ENCODE measurements at regions not wholly inside any gene's neighbourhood (a gene's known extent, or its start where the extent isn't known, plus 50 kb on each side); places are given as distances from the start of the nearest gene placed in this dataset.
"Not testable (repeated sequence)": the region's sequence is repeated elsewhere in the genome, so short reads cannot be mapped to it uniquely, and the experiment has no call there.

DNA sequence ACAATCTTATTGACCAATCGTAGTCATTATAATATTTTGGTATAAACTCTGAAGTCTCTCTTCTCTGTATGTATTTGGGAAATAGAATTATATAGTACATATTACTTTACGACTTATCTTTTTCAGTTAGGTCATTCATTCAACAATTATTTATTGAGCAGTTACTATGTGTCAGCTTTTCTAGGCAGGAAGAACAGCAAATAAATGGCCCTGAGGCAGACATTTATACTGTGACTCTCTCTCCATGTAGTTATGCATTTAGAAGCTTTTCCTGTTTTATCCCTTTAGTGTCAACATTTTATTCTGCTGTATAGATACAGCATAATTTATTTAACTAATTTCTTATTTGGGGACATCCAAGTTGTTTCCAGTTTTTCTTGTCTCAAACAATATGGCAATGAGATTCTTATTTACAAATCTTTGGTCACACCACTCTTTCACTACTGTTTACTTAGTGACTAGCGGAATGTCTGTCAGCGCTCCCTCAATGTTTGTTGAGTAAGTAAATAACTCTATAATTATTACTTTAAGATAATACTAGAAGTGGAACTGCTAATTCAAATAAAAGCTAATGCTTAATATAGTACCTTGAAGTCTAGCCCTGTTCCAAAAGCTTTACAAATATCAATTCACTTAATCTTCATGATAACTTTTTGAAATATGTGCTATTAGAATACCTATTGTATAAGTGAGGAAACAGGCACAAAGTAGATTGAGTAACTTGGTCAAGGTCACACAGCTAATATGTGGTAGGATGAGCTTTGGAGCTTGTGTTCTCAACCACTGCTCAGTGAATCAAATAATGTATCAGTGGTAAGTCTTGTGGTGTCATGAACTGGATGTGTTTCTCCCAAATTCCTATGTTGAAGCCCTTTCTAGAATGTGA lies 465.6 kb downstream of the SIPA1L2 start:
- no peaks in the 10 kb centered on the region for H3K9me3 Mint-ChIP-seq (ENCODE audit: low read depth)
- ATAC-seq (no peak), DNase-seq (no peak)
- no peak overlapping the region for H3K27ac Mint-ChIP-seq
- no peaks in the 10 kb centered on the region for H3K27me3 Mint-ChIP-seq
- H3K4me1 Mint-ChIP-seq: no peaks in the 10 kb centered on the region
- CTCF ChIA-PET: no interaction called here
- H3K4me3 Mint-ChIP-seq: no peak overlapping the region
- no peaks in the 10 kb centered on the region for H3K36me3 Mint-ChIP-seq

DNA sequence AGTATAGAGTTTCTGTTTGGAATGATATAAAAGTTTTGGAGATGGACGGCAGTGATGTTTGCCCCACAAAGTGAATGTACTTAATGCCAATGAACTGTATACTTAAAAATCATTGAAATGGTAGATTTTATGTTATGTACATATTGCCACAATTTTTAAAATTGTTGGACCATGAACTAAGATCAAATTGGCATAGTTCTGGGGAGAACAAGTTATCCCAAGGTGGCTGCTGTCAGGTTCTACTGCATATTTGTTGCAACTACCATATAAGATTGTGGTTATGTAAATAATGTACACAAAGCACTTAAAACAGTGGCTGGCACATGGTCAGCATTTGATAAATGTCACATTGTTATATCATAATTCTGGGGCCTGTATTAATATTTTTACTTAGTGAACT lies 466.4 kb downstream of the SIPA1L2 start:
- ATAC-seq (no peak), DNase-seq (no peak)
- H3K27ac Mint-ChIP-seq: no peak overlapping the region
- no peaks in the 10 kb centered on the region for H3K27me3 Mint-ChIP-seq
- no peaks in the 10 kb centered on the region for H3K36me3 Mint-ChIP-seq
- H3K9me3 Mint-ChIP-seq (ENCODE audit: low read depth): no peaks in the 10 kb centered on the region
- no peak overlapping the region for H3K4me3 Mint-ChIP-seq
- CTCF ChIA-PET: no interaction called here
- H3K4me1 Mint-ChIP-seq: no peaks in the 10 kb centered on the region

DNA sequence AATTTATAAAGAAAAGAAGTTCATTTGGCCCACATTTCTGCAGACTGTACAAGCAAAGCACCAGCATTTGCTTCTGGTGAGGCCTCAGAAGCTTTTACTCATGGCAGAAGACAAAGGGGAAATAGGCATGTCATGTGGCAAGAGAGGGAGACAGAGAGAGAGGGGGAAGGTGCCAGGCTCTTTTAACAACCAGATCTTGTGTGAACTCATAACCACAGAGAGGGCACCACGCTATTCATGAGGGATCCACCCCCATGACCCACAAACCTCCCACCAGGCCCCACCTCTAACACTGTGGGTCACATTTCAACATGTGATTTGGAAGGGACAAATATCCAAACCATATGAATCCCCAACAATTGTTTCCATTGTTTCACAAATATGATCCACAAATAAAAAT lies 467.9 kb downstream of the SIPA1L2 start:
- Mint-ChIP-seq H3K4me3 (no peak overlapping the region), H3K27me3 (no peaks in the 10 kb centered on the region), H3K9me3 (ENCODE audit: low read depth) (no peaks in the 10 kb centered on the region), H3K4me1 (no peaks in the 10 kb centered on the region), H3K36me3 (no peaks in the 10 kb centered on the region), H3K27ac (no peak overlapping the region)
- ATAC-seq: no peak
- CTCF ChIA-PET: no interaction called here
- DNase-seq: no peak

DNA sequence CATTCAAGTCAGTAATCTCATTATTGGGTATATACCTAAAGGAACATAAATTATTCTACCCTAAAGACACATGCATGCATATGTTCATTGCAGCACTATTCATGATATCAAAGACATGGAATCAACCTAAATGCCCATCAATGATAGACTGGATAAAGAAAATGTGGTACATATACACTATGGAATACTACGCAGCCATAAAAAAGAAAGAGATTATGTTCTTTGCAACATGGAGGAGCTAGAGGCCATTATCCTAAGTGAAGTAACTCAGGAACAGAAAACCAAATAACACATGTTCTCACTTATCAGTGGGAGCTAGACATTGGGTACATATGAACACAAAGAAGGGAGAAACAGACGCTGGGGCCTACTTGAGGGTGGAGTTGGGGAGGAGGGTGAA lies 471.4 kb downstream of the SIPA1L2 start:
- H3K27ac Mint-ChIP-seq; H3K27me3 Mint-ChIP-seq; H3K36me3 Mint-ChIP-seq; H3K4me3 Mint-ChIP-seq; ATAC-seq; H3K4me1 Mint-ChIP-seq; H3K9me3 Mint-ChIP-seq (ENCODE audit: low read depth); DNase-seq; CTCF ChIA-PET: not testable (repeated sequence)

DNA sequence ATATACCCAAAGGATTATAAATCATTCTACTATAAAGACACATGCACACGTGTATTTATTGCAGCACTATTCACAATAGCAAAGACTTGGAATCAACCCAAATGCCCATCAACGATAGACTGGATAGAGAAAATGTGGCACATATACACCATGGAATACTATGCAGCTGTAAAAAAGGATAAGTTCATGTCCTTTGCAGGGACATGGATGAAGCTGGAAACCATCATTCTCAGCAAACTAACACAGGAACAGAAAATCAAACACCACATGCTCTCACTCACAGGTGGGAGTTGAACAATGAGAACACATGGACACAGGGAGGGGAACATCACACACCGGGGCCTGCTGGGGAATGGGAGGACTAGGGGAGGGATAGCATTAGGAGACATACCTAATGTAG lies 473.9 kb downstream of the SIPA1L2 start:
- not testable (repeated sequence) for H3K9me3 Mint-ChIP-seq (ENCODE audit: low read depth); ATAC-seq; H3K27me3 Mint-ChIP-seq

DNA sequence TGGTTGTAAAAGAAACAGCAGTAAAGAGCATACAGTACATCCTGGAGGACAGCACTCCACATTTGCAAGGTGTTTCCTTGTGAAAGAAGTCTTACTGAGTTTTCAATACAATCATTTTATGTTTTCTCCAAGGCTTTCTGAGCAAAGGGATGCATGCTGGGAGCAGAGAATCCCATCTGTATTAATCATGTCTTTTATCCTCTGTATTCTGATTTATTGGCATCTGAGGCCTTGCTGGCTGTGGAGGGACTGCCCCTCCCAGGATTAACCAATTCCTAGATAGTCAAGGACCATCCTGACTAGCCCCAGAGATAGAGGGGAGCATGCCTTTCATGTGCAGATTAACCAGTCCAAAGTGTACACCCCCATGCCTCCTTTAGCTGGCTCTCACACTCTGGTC lies 476.3 kb downstream of the SIPA1L2 start:
- Mint-ChIP-seq H3K27me3 (no peaks in the 10 kb centered on the region), H3K9me3 (ENCODE audit: low read depth) (no peaks in the 10 kb centered on the region), H3K36me3 (no peaks in the 10 kb centered on the region), H3K27ac (no peak overlapping the region), H3K4me1 (no peaks in the 10 kb centered on the region), H3K4me3 (no peak overlapping the region)
- DNase-seq (no peak), ATAC-seq (no peak)
- CTCF ChIA-PET: no interaction called here

More for the DNA sequence above, 473.9 kb downstream of the SIPA1L2 start:
- DNase-seq, H3K27ac Mint-ChIP-seq, CTCF ChIA-PET, H3K4me3 Mint-ChIP-seq, H3K36me3 Mint-ChIP-seq, H3K4me1 Mint-ChIP-seq: not testable (repeated sequence)

DNA sequence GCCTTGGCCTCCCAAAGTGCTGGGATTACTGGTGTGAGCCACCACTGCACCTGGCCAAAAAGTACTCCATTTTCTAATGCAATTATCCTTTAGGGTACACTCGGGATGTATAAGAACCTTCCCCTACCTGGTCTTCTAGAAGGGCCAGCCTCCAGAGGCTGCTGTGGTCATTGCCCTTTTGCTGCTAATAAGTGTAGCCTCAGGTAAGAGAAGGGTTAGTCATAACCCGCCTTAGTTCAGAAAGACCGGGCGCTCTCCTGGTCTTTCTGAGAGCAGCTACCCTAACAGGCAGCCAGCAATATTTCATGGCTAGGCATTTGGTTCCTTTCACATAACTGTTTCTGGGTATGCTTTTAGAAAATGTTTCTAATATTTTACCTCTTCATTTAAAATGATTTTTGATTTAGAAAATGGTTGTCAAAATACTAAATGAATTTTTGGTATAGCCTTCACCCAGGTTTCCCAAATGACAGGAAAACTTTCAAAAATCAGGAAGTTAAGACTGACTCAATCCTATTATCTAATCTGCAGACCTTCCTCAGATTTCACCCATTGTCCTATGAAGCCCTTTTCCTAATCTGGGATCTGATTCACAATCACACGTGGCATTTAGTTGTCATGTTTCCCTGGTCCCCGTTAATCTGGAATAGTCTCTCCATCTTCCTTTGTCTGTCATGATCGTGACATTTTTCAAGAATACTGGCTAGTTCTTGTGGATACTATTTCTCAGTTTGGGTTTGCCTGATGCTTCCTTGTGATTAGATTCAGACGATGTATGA lies 479.0 kb downstream of the SIPA1L2 start:
- no peak overlapping the region for H3K4me3 Mint-ChIP-seq
- H3K9me3 Mint-ChIP-seq (ENCODE audit: low read depth): no peaks in the 10 kb centered on the region
- peaks cover 9% of the 10 kb centered on the region for H3K27me3 Mint-ChIP-seq
- ATAC-seq: no peak
- H3K4me1 Mint-ChIP-seq: no peaks in the 10 kb centered on the region
- H3K36me3 Mint-ChIP-seq: no peaks in the 10 kb centered on the region
- no peak for DNase-seq
- H3K27ac Mint-ChIP-seq: no peak overlapping the region
- CTCF ChIA-PET: interaction anchor here (1.4 kb wide), 1 partner anchor 21 kb away, joined by 3 read pairs; no protein-coding TSS in a partner anchor

DNA sequence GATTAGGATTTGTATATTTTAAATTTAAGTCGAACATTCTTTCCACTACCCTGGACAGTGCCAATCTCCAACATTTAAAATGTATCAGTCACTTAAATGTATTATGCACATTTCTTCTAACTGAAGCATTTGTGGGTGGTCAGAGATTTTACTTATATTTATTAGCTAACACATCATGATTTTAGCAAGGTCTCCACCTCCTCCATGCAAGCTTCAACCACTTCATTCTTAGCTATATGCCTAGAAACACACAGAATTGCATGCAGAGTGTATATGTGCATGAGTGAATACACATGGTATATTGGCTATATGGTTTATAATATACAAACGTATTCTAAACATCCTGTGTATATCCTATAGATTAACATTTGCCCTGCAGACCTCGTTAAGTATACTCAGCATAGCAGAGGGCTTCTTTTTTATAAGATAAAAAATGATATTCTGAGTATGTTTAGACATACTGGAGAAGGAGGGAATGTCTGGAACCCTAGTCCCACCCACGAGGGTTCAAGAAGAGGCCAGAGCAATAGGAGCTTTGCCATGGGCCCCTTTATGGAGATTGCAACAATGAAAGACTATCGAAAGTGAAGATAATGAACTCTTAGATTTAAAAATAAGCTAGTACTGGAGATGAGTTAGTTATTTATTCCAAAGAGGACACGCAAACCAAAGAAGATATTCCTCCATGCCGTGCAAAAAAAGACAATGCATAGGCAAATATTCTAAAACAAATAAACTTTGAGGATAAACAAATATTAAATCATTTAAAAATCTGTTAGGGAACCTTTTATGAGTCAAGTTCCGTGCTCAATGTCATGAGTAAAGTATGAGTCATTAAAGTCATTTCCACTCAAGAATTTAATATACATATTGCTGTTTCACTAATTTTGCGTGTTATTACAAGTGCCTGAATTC lies 480.4 kb downstream of the SIPA1L2 start:
- ATAC-seq (no peak), DNase-seq (no peak)
- no peaks in the 10 kb centered on the region for H3K9me3 Mint-ChIP-seq (ENCODE audit: low read depth)
- peaks cover 9% of the 10 kb centered on the region for H3K27me3 Mint-ChIP-seq
- CTCF ChIA-PET: interaction anchor here (1.4 kb wide), 1 partner anchor 22 kb away, joined by 3 read pairs; no protein-coding TSS in a partner anchor
- no peaks in the 10 kb centered on the region for H3K4me1 Mint-ChIP-seq
- no peak overlapping the region for H3K4me3 Mint-ChIP-seq
- H3K27ac Mint-ChIP-seq: no peak overlapping the region
- no peaks in the 10 kb centered on the region for H3K36me3 Mint-ChIP-seq

DNA sequence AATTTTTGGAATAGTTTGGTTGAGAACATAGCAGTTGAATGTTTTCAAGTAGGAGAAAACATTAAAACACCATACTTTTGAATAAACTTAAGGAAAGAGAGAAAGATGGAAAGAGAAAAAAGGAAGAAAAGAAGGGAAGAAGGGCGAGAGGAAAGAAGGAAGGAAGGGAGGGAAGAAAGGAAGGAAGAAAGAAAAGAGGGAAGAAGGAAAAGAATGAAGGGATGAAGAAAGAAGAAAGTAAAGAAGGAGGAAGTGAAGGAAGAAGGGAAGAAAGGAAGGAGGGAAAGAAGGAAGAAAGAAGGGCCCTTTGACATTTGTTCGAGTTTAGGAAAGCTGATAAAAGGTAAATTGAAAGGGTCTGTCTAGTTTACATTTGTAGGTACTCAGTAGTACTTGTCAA lies 482.7 kb downstream of the SIPA1L2 start:
- H3K36me3 Mint-ChIP-seq: no peaks in the 10 kb centered on the region
- CTCF ChIA-PET: interaction anchor here (1.3 kb wide), 1 partner anchor 15 kb away, joined by 3 read pairs; no protein-coding TSS in a partner anchor
- no peak for ATAC-seq

DNA sequence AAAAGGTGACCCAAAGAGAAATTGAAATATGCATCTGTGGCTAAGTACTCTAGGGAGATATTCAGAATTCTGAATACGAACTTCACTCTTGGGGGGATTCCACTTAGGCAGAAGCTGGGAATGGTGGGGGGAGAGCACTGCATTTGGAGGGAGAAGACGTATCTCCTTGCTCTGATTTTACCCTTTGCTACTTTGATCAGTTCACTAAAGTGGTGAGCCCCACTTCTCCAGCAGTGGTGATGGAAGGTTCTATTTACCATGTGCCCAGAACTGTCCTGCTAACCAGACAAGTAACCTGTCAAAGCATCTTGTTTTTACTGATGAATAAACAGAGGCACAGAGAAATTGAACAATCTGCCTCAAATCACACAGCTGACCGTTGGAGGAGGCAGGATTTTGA lies 483.4 kb downstream of the SIPA1L2 start:
- no peaks in the 10 kb centered on the region for H3K36me3 Mint-ChIP-seq
- ATAC-seq (no peak), DNase-seq (no peak)
- H3K9me3 Mint-ChIP-seq (ENCODE audit: low read depth): no peaks in the 10 kb centered on the region
- peaks cover 9% of the 10 kb centered on the region for H3K27me3 Mint-ChIP-seq
- H3K27ac Mint-ChIP-seq: no peak overlapping the region
- H3K4me1 Mint-ChIP-seq: no peaks in the 10 kb centered on the region
- CTCF ChIA-PET: no interaction called here
- H3K4me3 Mint-ChIP-seq: no peak overlapping the region

More for the DNA sequence above, 482.7 kb downstream of the SIPA1L2 start:
- Mint-ChIP-seq H3K4me3 (no peak overlapping the region), H3K9me3 (ENCODE audit: low read depth) (no peaks in the 10 kb centered on the region), H3K27me3 (peaks cover 9% of the 10 kb centered on the region), H3K27ac (no peak overlapping the region), H3K4me1 (no peaks in the 10 kb centered on the region)
- no peak for DNase-seq

DNA sequence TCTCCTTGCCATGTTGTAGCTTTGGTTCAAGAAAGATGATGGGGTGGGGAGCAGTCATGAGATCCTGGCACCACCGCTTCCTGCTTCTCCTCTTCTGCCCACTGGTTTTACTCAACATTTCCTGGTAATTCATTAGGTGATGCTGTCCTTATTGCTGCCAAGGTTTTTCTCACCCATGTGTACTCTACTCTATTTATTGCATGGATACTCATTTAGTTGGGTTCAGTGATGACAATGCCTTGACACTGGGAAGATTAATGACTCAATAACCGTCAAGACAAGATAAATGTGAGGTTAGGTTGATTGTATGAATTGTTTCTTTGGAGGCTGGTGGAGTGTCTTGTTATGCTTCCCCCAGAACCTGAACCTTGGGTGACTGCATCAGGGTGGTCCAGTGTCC lies 484.2 kb downstream of the SIPA1L2 start:
- Mint-ChIP-seq H3K27me3 (peaks cover 9% of the 10 kb centered on the region), H3K4me3 (no peak overlapping the region), H3K4me1 (no peaks in the 10 kb centered on the region), H3K9me3 (ENCODE audit: low read depth) (no peaks in the 10 kb centered on the region), H3K36me3 (no peaks in the 10 kb centered on the region), H3K27ac (no peak overlapping the region)
- ATAC-seq (no peak), DNase-seq (no peak)
- CTCF ChIA-PET: no interaction called here

DNA sequence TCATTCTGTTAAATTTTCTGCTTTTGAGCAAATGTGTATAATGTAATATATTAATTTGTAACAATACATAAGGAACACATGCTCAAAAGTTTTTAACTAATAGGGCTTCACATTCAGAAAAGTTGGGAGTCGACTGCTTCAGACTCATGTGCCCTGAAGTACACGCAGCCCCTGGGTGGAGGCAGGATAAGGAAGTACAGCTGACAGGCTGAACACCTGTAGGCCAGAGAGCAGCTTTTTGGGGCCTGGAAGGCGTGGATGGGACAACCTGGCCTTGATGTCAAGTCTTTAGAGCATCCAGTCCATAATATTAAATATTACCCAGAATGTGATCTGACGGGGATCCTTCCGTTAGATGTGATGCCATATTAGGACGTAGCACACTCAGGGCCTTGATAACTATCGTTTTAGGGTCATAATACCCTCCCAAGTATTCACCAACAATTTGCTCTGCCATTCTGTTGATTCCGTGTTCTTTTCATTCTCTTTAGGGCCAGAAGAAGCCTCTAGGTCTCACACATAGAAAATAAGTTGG lies 485.2 kb downstream of the SIPA1L2 start:
- ATAC-seq (no peak), DNase-seq (no peak)
- no peak overlapping the region for H3K4me3 Mint-ChIP-seq
- H3K27ac Mint-ChIP-seq: no peak overlapping the region
- CTCF ChIA-PET: no interaction called here
- no peaks in the 10 kb centered on the region for H3K36me3 Mint-ChIP-seq
- no peaks in the 10 kb centered on the region for H3K9me3 Mint-ChIP-seq (ENCODE audit: low read depth)
- peaks cover 9% of the 10 kb centered on the region for H3K27me3 Mint-ChIP-seq
- no peaks in the 10 kb centered on the region for H3K4me1 Mint-ChIP-seq

DNA sequence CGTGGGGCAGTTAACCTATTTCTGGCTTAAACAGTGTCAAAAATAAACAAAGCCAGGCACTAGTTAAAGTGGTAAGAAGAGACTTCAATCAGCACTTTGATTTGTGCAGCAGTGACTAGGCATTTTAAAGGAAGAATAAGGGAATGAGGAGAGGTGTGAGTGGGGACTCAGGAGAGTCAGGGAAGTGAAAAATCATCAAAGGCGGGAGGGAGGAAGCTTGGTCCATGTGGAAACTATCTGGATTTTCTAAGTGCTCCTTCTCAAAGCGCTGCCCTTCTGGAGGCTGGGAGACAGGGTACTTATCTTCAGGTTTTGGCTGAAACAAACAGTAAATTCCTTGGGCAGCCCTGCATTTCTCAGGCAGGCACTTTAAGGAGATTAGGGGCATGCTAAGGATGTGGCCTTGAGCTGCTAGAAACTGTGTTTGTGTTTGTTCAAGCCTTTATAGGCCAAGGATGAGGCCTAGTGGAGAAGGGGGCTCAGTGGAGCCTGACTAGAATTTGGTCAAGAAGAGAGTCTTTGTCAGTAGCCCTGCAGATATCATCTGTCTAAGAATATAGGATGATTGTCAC lies 486.5 kb downstream of the SIPA1L2 start:
- Mint-ChIP-seq H3K36me3 (no peaks in the 10 kb centered on the region), H3K27ac (no peak overlapping the region), H3K4me1 (no peaks in the 10 kb centered on the region), H3K27me3 (peaks cover 9% of the 10 kb centered on the region), H3K9me3 (ENCODE audit: low read depth) (peaks cover 3% of the 10 kb centered on the region), H3K4me3 (no peak overlapping the region)
- CTCF ChIA-PET: no interaction called here
- DNase-seq (no peak), ATAC-seq (no peak)
